ENCODE measurements at regions not wholly inside any gene's neighbourhood (a gene's known extent, or its start where the extent isn't known, plus 50 kb on each side); places are given as distances from the start of the nearest gene placed in this dataset.
"Not testable (repeated sequence)": the region's sequence is repeated elsewhere in the genome, so short reads cannot be mapped to it uniquely, and the experiment has no call there.

GRCh38 chr6:152824666-152825065 is 74.1 kb downstream of the VIP start:
- no peak overlapping the region for H2AFZ ChIP-seq (ENCODE audit: low read depth, low read length)
- no peak overlapping the region for H3K9ac ChIP-seq (ENCODE audit: low read length)
- no peaks in the 10 kb centered on the region for H3K27me3 ChIP-seq (ENCODE audit: insufficient read depth, low read depth, low read length)
- TF ChIP-seq EZH2 (IDR thresholded peaks at IDR 0.05; ENCODE audit: borderline replicate concordance, insufficient read depth, low read length, poor library complexity, severe bottlenecking) (no peak), REST (IDR thresholded peaks at IDR 0.05; ENCODE audit: borderline replicate concordance) (no peak), RAD21 (conservative IDR thresholded peaks at IDR 0.05) (no peak), CTCF (IDR thresholded peaks at IDR 0.05; ENCODE audit: poor library complexity, severe bottlenecking) (no peak), MXI1 (conservative IDR thresholded peaks at IDR 0.05; ENCODE audit: poor library complexity, severe bottlenecking) (no peak), EP300 (conservative IDR thresholded peaks at IDR 0.05; ENCODE audit: poor library complexity, severe bottlenecking) (no peak), TAF1 (IDR thresholded peaks at IDR 0.05; ENCODE audit: low read depth) (no peak), SMC3 (conservative IDR thresholded peaks at IDR 0.05; ENCODE audit: poor library complexity) (no peak), POLR2AphosphoS5 (IDR thresholded peaks at IDR 0.05) (no peak)
- H3K36me3 ChIP-seq (ENCODE audit: insufficient read depth, low read length) = no peaks in the 10 kb centered on the region
- no peak overlapping the region for H3K4me3 ChIP-seq (ENCODE audit: low read length)
- H3K9me3 ChIP-seq (ENCODE audit: low read length) = no peaks in the 10 kb centered on the region
- no peak overlapping the region for H3K27ac ChIP-seq (ENCODE audit: low read length)
- H4K20me1 ChIP-seq (ENCODE audit: insufficient read depth) = no peaks in the 10 kb centered on the region
- no peaks in the 10 kb centered on the region for H3K9me2 ChIP-seq (ENCODE audit: insufficient read depth, low read length)
- H3K79me2 ChIP-seq (replicated peaks; ENCODE audit: insufficient read depth, low read length) = no peaks in the 10 kb centered on the region
- no peak overlapping the region for H3K4me2 ChIP-seq (ENCODE audit: low read length)
- H3F3A ChIP-seq (ENCODE audit: insufficient read depth, low read length, poor library complexity, severe bottlenecking) = no peaks in the 10 kb centered on the region

- H3K9ac ChIP-seq (ENCODE audit: low read length) = no peak overlapping the region
- no peaks in the 10 kb centered on the region for H3K9me3 ChIP-seq (ENCODE audit: low read length)
- no peak overlapping the region for H2AFZ ChIP-seq (ENCODE audit: low read depth, low read length)
- H4K20me1 ChIP-seq (ENCODE audit: insufficient read depth) = no peaks in the 10 kb centered on the region
- no peak for TF ChIP-seq SMC3 (conservative IDR thresholded peaks at IDR 0.05; ENCODE audit: poor library complexity)
- no peak for TF ChIP-seq EZH2 (IDR thresholded peaks at IDR 0.05; ENCODE audit: borderline replicate concordance, insufficient read depth, low read length, poor library complexity, severe bottlenecking)
- no peak for TF ChIP-seq CTCF (IDR thresholded peaks at IDR 0.05; ENCODE audit: poor library complexity, severe bottlenecking)
- TF ChIP-seq REST (IDR thresholded peaks at IDR 0.05; ENCODE audit: borderline replicate concordance) = no peak
- no peak for TF ChIP-seq RAD21 (conservative IDR thresholded peaks at IDR 0.05)
- TF ChIP-seq EP300 (conservative IDR thresholded peaks at IDR 0.05; ENCODE audit: poor library complexity, severe bottlenecking) = no peak
- TF ChIP-seq MXI1 (conservative IDR thresholded peaks at IDR 0.05; ENCODE audit: poor library complexity, severe bottlenecking) = no peak
- TF ChIP-seq POLR2AphosphoS5 (IDR thresholded peaks at IDR 0.05) = no peak
- TF ChIP-seq TAF1 (IDR thresholded peaks at IDR 0.05; ENCODE audit: low read depth) = no peak
- H3K4me3 ChIP-seq (ENCODE audit: low read length) = no peak overlapping the region
- no peaks in the 10 kb centered on the region for H3K36me3 ChIP-seq (ENCODE audit: insufficient read depth, low read length)
- no peak overlapping the region for H3K27ac ChIP-seq (ENCODE audit: low read length)
- H3K27me3 ChIP-seq (ENCODE audit: insufficient read depth, low read depth, low read length) = no peaks in the 10 kb centered on the region
- H3F3A ChIP-seq (ENCODE audit: insufficient read depth, low read length, poor library complexity, severe bottlenecking) = no peaks in the 10 kb centered on the region
- no peaks in the 10 kb centered on the region for H3K9me2 ChIP-seq (ENCODE audit: insufficient read depth, low read length)
- no peak overlapping the region for H3K4me2 ChIP-seq (ENCODE audit: low read length)
- H3K79me2 ChIP-seq (replicated peaks; ENCODE audit: insufficient read depth, low read length) = no peaks in the 10 kb centered on the region
These were observed 77.8 kb downstream of the VIP start for GRCh38 chr6:152828431-152828830.

GRCh38 chr6:152834366-152834765 is 83.8 kb downstream of the VIP start:
- H3K79me2 ChIP-seq (replicated peaks; ENCODE audit: insufficient read depth, low read length); H2AFZ ChIP-seq (ENCODE audit: low read depth, low read length); H3K9me2 ChIP-seq (ENCODE audit: insufficient read depth, low read length); H3K27me3 ChIP-seq (ENCODE audit: insufficient read depth, low read depth, low read length); H3K4me2 ChIP-seq (ENCODE audit: low read length); H3K27ac ChIP-seq (ENCODE audit: low read length); H3K36me3 ChIP-seq (ENCODE audit: insufficient read depth, low read length); H3K9ac ChIP-seq (ENCODE audit: low read length); H3K9me3 ChIP-seq (ENCODE audit: low read length); H3K4me3 ChIP-seq (ENCODE audit: low read length); H4K20me1 ChIP-seq (ENCODE audit: insufficient read depth); H3F3A ChIP-seq (ENCODE audit: insufficient read depth, low read length, poor library complexity, severe bottlenecking): not testable (repeated sequence)
